GM23248 (cell line): ENCODE measurements at regions not wholly inside any gene's neighbourhood (a gene's known extent, or its start where the extent isn't known, plus 50 kb on each side); places are given as distances from the start of the nearest gene placed in this dataset.

Source experiments
- EZH2 ChIP-seq: fragments of 200-600 bp; sonication (generic); IDR thresholded peaks from 2 replicates; pipeline ENCODE4 v1.6.1; 2018; ENCODE audit warnings: antibody characterized with exemption, mild to moderate bottlenecking; ENCODE audit not compliant: insufficient read depth, poor library complexity, severe bottlenecking
- EZH2phosphoT487 ChIP-seq: fragments of 200-600 bp; sonication (generic); IDR thresholded peaks from 2 replicates; pipeline ENCODE4 v1.6.1; 2018; ENCODE audit warnings: antibody characterized with exemption, moderate library complexity, mild to moderate bottlenecking, low read depth; ENCODE audit not compliant: insufficient read depth

GRCh38 chr19:32047788-32048187, 297.6 kb upstream of the ZNF507 start:
- TF ChIP-seq EZH2 (no peak), EZH2phosphoT487 (no peak)
